ENCODE measurements at regions not wholly inside any gene's neighbourhood (a gene's known extent, or its start where the extent isn't known, plus 50 kb on each side); places are given as distances from the start of the nearest gene placed in this dataset.

DNA sequence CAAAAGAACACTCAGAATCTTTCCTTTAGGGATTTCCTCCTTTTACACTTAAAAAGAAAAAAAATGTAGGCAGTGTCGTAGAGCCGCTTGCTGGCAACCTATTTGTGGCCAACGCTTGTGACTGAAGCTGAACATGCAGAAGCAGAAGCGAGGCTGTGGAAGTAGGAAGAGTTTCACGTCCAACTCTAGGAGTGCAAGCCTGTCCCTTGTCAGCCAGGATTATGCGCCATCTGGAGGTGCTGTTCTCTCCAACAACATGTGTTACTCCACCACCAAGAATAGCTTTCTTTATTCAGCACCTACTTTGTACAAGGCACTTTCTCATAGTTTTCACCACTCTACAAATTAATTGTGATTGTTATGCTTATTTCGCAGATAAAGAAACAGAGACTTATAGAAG, 223.2 kb upstream of the LMCD1 start:
- H3K9me3 Mint-ChIP-seq, result no peaks in the 10 kb centered on the region
- TF ChIP-seq, protein P1, sequence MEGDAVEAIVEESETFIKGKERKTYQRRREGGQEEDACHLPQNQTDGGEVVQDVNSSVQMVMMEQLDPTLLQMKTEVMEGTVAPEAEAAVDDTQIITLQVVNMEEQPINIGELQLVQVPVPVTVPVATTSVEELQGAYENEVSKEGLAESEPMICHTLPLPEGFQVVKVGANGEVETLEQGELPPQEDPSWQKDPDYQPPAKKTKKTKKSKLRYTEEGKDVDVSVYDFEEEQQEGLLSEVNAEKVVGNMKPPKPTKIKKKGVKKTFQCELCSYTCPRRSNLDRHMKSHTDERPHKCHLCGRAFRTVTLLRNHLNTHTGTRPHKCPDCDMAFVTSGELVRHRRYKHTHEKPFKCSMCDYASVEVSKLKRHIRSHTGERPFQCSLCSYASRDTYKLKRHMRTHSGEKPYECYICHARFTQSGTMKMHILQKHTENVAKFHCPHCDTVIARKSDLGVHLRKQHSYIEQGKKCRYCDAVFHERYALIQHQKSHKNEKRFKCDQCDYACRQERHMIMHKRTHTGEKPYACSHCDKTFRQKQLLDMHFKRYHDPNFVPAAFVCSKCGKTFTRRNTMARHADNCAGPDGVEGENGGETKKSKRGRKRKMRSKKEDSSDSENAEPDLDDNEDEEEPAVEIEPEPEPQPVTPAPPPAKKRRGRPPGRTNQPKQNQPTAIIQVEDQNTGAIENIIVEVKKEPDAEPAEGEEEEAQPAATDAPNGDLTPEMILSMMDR (IDR thresholded peaks at IDR 0.05; ENCODE audit: unreplicated experiment), result no peak
- no peaks in the 10 kb centered on the region for H3K4me1 Mint-ChIP-seq
- H3K27ac Mint-ChIP-seq, result no peak overlapping the region
- H3K4me3 Mint-ChIP-seq, result no peak overlapping the region
- no peaks in the 10 kb centered on the region for H3K36me3 Mint-ChIP-seq
- H3K27me3 Mint-ChIP-seq (ENCODE audit: low read depth), result no peaks in the 10 kb centered on the region
- DNase-seq (ENCODE audit: low spot score in 2 of 2, unreplicated experiment in 2 of 2), result no peak

GRCh38 chr3:8279476-8279875, 222.1 kb upstream of the LMCD1 start:
- no peaks in the 10 kb centered on the region for H3K27me3 Mint-ChIP-seq (ENCODE audit: low read depth)
- H3K36me3 Mint-ChIP-seq, result no peaks in the 10 kb centered on the region
- H3K27ac Mint-ChIP-seq, result no peak overlapping the region
- H3K4me3 Mint-ChIP-seq, result no peak overlapping the region
- no peaks in the 10 kb centered on the region for H3K9me3 Mint-ChIP-seq
- H3K4me1 Mint-ChIP-seq, result no peaks in the 10 kb centered on the region
- no peak for DNase-seq (ENCODE audit: low spot score in 2 of 2, unreplicated experiment in 2 of 2)
- TF ChIP-seq, protein P1 (IDR thresholded peaks at IDR 0.05; ENCODE audit: unreplicated experiment), result no peak

DNA sequence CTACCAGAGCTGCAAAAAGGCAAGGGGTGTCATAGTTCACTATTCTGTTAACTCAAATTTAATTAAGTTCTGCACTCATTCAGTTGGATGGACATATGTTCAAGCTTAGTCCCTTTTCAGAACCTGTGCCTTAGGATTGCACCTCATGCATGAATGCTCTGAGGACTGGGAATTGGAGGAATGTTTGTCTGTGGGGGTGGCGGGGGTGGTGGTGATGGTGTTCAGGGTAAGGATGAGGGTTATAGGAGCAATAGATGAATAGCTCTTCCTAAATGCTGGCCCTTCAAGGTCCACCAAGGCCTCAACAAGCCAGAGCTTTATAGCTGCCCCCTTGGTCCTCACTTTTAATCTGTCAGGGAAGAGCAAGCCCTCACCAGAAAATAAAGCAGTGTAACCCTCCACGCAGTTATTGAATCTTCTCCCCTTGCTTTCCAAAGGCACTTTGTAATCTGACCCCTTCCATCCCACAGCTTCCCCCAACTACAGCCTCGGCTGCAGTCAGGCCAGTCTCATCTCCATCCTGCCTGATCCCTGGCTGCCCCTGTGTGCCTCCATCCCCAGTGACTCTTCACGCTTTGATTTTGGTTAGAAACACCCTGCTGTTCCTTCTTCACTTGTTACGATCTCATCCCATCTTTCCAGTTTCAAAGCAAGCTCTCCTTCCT, 221.6 kb upstream of the LMCD1 start:
- Mint-ChIP-seq H3K27ac (no peak overlapping the region), H3K9me3 (no peaks in the 10 kb centered on the region), H3K27me3 (ENCODE audit: low read depth) (no peaks in the 10 kb centered on the region), H3K4me3 (no peak overlapping the region), H3K36me3 (no peaks in the 10 kb centered on the region), H3K4me1 (no peaks in the 10 kb centered on the region)
- TF ChIP-seq, protein P1 (IDR thresholded peaks at IDR 0.05; ENCODE audit: unreplicated experiment), result no peak
- DNase-seq (ENCODE audit: low spot score in 2 of 2, unreplicated experiment in 2 of 2), result no peak

DNA sequence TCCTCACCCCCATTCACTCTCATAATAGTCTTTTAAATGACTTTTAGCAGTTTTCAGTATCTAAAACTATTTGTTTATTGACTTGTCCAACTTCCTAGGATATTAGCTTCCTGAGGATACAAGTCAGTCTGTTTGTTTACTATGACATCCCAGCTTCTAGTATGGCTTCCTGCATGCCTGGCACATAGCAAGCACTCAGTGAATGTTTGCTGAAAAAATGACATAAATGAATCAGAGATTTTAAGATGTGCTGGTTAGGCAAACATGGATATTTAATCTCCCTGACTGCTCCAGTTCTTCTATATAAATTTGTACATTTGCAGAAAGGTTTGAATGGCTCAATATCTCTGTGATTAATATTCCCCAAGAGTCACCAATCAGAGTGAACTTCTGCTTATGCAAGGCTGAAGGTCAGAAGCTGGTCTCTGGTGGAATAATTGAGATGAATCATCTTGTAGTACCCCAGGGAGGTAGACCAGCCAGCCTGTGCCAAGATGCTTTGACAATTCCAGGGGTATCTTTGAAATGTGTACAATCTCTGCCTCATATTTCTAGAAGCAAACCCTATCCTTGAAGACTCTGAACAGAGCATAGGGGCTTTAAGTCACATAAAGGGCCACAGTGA, 219.0 kb upstream of the LMCD1 start:
- H3K27ac Mint-ChIP-seq, result no peak overlapping the region
- no peak overlapping the region for H3K4me3 Mint-ChIP-seq
- no peak for DNase-seq (ENCODE audit: low spot score in 2 of 2, unreplicated experiment in 2 of 2)
- no peaks in the 10 kb centered on the region for H3K27me3 Mint-ChIP-seq (ENCODE audit: low read depth)
- H3K4me1 Mint-ChIP-seq, result peaks cover 5% of the 10 kb centered on the region
- no peaks in the 10 kb centered on the region for H3K9me3 Mint-ChIP-seq
- H3K36me3 Mint-ChIP-seq, result no peaks in the 10 kb centered on the region
- TF ChIP-seq, protein P1 (IDR thresholded peaks at IDR 0.05; ENCODE audit: unreplicated experiment), result no peak

DNA sequence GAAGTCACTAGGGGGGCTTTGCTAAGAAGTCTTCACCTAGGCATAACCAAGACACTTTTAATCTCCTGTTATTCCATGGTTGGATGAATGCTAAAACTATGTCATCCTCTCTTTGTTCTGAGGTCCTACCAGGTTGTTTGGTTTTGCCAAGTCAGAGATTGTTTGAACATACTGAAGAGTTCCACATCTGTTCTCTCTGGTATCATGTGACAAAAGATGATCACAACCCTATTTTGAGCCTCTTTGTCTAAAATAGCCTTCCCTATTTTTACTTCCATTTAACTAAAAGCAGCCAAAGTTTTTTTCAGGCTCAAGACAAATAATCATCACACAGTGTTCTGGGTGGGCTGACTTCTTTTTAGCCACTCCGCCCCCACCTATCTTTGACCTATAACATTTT, 218.4 kb upstream of the LMCD1 start:
- Mint-ChIP-seq H3K27ac (no peak overlapping the region), H3K4me1 (peaks cover 5% of the 10 kb centered on the region), H3K27me3 (ENCODE audit: low read depth) (no peaks in the 10 kb centered on the region), H3K9me3 (no peaks in the 10 kb centered on the region), H3K4me3 (no peak overlapping the region), H3K36me3 (no peaks in the 10 kb centered on the region)
- DNase-seq (ENCODE audit: low spot score in 2 of 2, unreplicated experiment in 2 of 2), result no peak
- TF ChIP-seq, protein P1 (IDR thresholded peaks at IDR 0.05; ENCODE audit: unreplicated experiment), result no peak

Data from mesothelial cell of epicardium (in vitro differentiated cells).